ENCODE measurements at regions not wholly inside any gene's neighbourhood (a gene's known extent, or its start where the extent isn't known, plus 50 kb on each side); places are given as distances from the start of the nearest gene placed in this dataset.

DNA sequence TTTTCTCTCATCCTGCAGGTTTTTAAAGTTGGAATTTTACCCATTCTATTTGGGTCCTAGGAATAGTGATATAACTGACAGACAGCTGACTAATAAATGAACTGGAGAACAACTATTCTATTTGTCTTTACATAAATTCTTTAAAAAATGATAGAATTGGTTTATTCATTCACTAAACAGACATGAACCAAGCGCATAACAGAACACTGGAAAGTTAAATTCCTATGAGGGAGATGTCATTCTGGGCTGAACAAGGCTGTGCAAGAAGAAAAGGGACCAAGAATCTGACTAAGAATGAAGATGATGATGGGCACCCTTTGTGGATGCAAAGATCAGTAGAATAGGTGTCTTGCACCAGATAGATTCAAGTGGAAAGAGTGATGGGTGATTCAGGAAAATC lies 256.3 kb upstream of the SASH1 start:
- Histone ChIP-seq H3K23ac (ENCODE audit: low read length) (no peak overlapping the region), H4K5ac (ENCODE audit: low read length) (no peak overlapping the region), H3K27me3 (ENCODE audit: insufficient read depth, low read length, poor library complexity) (peaks cover 2% of the 10 kb centered on the region), H3K4me1 (ENCODE audit: control insufficient read depth, low read depth, low read length) (no peaks in the 10 kb centered on the region), H2BK15ac (replicated peaks; ENCODE audit: low read depth) (no peak overlapping the region), H2AK5ac (ENCODE audit: low read length) (no peak overlapping the region), H3K79me1 (ENCODE audit: low read length) (no peaks in the 10 kb centered on the region), H3K18ac (ENCODE audit: low read length) (no peak overlapping the region), H4K8ac (ENCODE audit: low read depth, low read length) (no peak overlapping the region), H3K9ac (ENCODE audit: low read length) (no peak overlapping the region), H3K36me3 (ENCODE audit: control insufficient read depth, insufficient read depth, low read length) (no peaks in the 10 kb centered on the region), H3K4me2 (ENCODE audit: low read length) (no peak overlapping the region), H3K27ac (ENCODE audit: low read depth, low read length) (no peak overlapping the region), H3K4me3 (ENCODE audit: low read length) (no peak overlapping the region), H3K79me2 (ENCODE audit: control insufficient read depth, insufficient read depth, low read length) (no peaks in the 10 kb centered on the region), H3K56ac (ENCODE audit: low read length) (no peak overlapping the region), H3K4ac (ENCODE audit: low read depth, low read length) (no peak overlapping the region), H2BK120ac (ENCODE audit: low read depth, low read length) (no peak overlapping the region), H2BK5ac (ENCODE audit: low read length) (no peak overlapping the region)
- no peak for DNase-seq
- no CpG with 5 or more reads among the region's 1 CpG for WGBS (ENCODE audit: extremely low coverage, insufficient coverage, low lambda C conversion rate)

DNA sequence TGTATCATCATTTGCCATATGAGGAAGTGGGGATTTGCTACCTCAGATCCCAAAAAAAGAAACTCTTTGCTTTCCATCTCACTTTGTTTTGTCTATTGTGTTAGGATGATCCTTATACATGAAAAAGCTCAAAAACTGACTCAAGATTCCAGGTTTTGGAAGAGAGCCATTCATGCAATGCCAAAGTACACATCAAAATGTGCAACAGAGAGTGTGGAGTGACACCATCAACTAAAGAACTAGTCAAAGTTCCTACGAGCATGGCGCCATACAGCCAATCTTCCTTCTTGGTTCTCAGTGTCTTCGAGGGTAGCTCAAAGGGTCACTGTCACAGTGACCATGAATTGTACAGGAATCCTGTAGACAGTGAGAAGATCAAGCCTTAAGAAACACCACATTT lies 255.8 kb upstream of the SASH1 start:
- Histone ChIP-seq H4K5ac (ENCODE audit: low read length) (no peak overlapping the region), H3K56ac (ENCODE audit: low read length) (no peak overlapping the region), H3K79me1 (ENCODE audit: low read length) (no peaks in the 10 kb centered on the region), H3K9ac (ENCODE audit: low read length) (no peak overlapping the region), H2BK15ac (replicated peaks; ENCODE audit: low read depth) (no peak overlapping the region), H4K8ac (ENCODE audit: low read depth, low read length) (no peak overlapping the region), H3K27ac (ENCODE audit: low read depth, low read length) (no peak overlapping the region), H2BK120ac (ENCODE audit: low read depth, low read length) (no peak overlapping the region), H2AK5ac (ENCODE audit: low read length) (no peak overlapping the region), H3K4ac (ENCODE audit: low read depth, low read length) (no peak overlapping the region), H3K4me1 (ENCODE audit: control insufficient read depth, low read depth, low read length) (no peaks in the 10 kb centered on the region), H3K79me2 (ENCODE audit: control insufficient read depth, insufficient read depth, low read length) (no peaks in the 10 kb centered on the region), H3K4me2 (ENCODE audit: low read length) (no peak overlapping the region), H3K4me3 (ENCODE audit: low read length) (no peak overlapping the region), H3K36me3 (ENCODE audit: control insufficient read depth, insufficient read depth, low read length) (no peaks in the 10 kb centered on the region), H3K27me3 (ENCODE audit: insufficient read depth, low read length, poor library complexity) (peaks cover 2% of the 10 kb centered on the region), H3K23ac (ENCODE audit: low read length) (no peak overlapping the region), H3K18ac (ENCODE audit: low read length) (no peak overlapping the region), H2BK5ac (ENCODE audit: low read length) (no peak overlapping the region)
- DNase-seq = no peak
- WGBS (ENCODE audit: extremely low coverage, insufficient coverage, low lambda C conversion rate) = no CpG with 5 or more reads among the region's 3 CpGs

DNA sequence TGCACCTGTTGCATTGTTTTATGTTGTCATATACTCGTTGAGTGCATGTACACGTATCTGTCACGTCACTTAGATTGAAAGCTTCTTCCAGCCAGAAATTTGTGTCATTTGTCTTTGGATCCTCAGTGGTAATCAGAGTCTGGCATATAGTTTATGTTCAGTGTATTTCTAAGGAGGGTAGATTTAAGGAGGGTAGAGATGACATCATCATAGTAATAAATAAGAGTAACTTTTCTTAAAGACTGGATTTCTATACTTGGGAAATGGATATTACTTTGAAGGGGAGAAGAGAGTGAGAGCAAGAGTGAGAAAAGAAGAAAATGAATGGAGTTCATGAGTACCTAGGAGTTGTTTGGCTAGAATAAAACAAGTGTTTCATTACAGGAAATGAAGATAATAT lies 255.0 kb upstream of the SASH1 start:
- H2BK15ac ChIP-seq (replicated peaks; ENCODE audit: low read depth) = no peak overlapping the region
- WGBS (ENCODE audit: extremely low coverage, insufficient coverage, low lambda C conversion rate) = no CpG with 5 or more reads among the region's 3 CpGs
- H3K4me1 ChIP-seq (ENCODE audit: control insufficient read depth, low read depth, low read length) = no peaks in the 10 kb centered on the region
- no peak overlapping the region for H3K23ac ChIP-seq (ENCODE audit: low read length)
- H2AK5ac ChIP-seq (ENCODE audit: low read length) = no peak overlapping the region
- no peak overlapping the region for H3K18ac ChIP-seq (ENCODE audit: low read length)
- H3K4me3 ChIP-seq (ENCODE audit: low read length) = no peak overlapping the region
- no peaks in the 10 kb centered on the region for H3K36me3 ChIP-seq (ENCODE audit: control insufficient read depth, insufficient read depth, low read length)
- H2BK120ac ChIP-seq (ENCODE audit: low read depth, low read length) = no peak overlapping the region
- H3K4me2 ChIP-seq (ENCODE audit: low read length) = no peak overlapping the region
- no peak overlapping the region for H4K5ac ChIP-seq (ENCODE audit: low read length)
- H3K27me3 ChIP-seq (ENCODE audit: insufficient read depth, low read length, poor library complexity) = peaks cover 2% of the 10 kb centered on the region
- no peak overlapping the region for H3K56ac ChIP-seq (ENCODE audit: low read length)
- H2BK5ac ChIP-seq (ENCODE audit: low read length) = no peak overlapping the region
- no peak overlapping the region for H3K9ac ChIP-seq (ENCODE audit: low read length)
- no peak for DNase-seq
- no peaks in the 10 kb centered on the region for H3K79me1 ChIP-seq (ENCODE audit: low read length)
- no peaks in the 10 kb centered on the region for H3K79me2 ChIP-seq (ENCODE audit: control insufficient read depth, insufficient read depth, low read length)
- H4K8ac ChIP-seq (ENCODE audit: low read depth, low read length) = no peak overlapping the region
- H3K27ac ChIP-seq (ENCODE audit: low read depth, low read length) = no peak overlapping the region
- no peak overlapping the region for H3K4ac ChIP-seq (ENCODE audit: low read depth, low read length)

DNA sequence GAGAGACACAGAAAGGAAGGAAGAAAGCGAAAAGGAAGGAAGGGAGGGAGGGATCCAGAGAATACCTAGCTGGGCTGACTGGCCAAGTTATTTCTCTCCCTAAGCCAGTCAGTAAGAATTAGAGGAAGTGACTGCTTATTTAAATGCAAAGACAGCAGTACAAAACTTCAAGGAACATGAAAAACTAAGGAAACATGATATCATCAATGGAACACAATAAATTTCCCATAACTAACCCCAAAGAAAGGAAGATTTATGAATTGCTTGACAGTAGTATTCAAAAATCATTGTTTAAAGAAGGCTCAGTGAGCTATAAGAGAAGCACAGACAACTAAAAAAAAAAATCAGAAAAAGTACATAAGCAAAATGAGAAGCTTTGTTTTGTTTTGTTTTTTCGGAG lies 252.3 kb upstream of the SASH1 start:
- H3K4me1 ChIP-seq (ENCODE audit: control insufficient read depth, low read depth, low read length) = no peaks in the 10 kb centered on the region
- no peak overlapping the region for H2AK5ac ChIP-seq (ENCODE audit: low read length)
- no peaks in the 10 kb centered on the region for H3K79me1 ChIP-seq (ENCODE audit: low read length)
- no peaks in the 10 kb centered on the region for H3K79me2 ChIP-seq (ENCODE audit: control insufficient read depth, insufficient read depth, low read length)
- no peak overlapping the region for H2BK120ac ChIP-seq (ENCODE audit: low read depth, low read length)
- H3K4ac ChIP-seq (ENCODE audit: low read depth, low read length) = no peak overlapping the region
- H3K27me3 ChIP-seq (ENCODE audit: insufficient read depth, low read length, poor library complexity) = peaks cover 2% of the 10 kb centered on the region
- no peaks in the 10 kb centered on the region for H3K36me3 ChIP-seq (ENCODE audit: control insufficient read depth, insufficient read depth, low read length)
- H2BK5ac ChIP-seq (ENCODE audit: low read length) = no peak overlapping the region
- no peak overlapping the region for H3K56ac ChIP-seq (ENCODE audit: low read length)
- no peak overlapping the region for H3K4me2 ChIP-seq (ENCODE audit: low read length)
- no peak overlapping the region for H3K9ac ChIP-seq (ENCODE audit: low read length)
- H4K5ac ChIP-seq (ENCODE audit: low read length) = no peak overlapping the region
- no peak for DNase-seq
- H3K23ac ChIP-seq (ENCODE audit: low read length) = no peak overlapping the region
- no peak overlapping the region for H4K8ac ChIP-seq (ENCODE audit: low read depth, low read length)
- no peak overlapping the region for H3K18ac ChIP-seq (ENCODE audit: low read length)
- H3K4me3 ChIP-seq (ENCODE audit: low read length) = no peak overlapping the region
- no CpG with 5 or more reads among the region's 2 CpGs for WGBS (ENCODE audit: extremely low coverage, insufficient coverage, low lambda C conversion rate)
- H2BK15ac ChIP-seq (replicated peaks; ENCODE audit: low read depth) = no peak overlapping the region
- no peak overlapping the region for H3K27ac ChIP-seq (ENCODE audit: low read depth, low read length)

DNA sequence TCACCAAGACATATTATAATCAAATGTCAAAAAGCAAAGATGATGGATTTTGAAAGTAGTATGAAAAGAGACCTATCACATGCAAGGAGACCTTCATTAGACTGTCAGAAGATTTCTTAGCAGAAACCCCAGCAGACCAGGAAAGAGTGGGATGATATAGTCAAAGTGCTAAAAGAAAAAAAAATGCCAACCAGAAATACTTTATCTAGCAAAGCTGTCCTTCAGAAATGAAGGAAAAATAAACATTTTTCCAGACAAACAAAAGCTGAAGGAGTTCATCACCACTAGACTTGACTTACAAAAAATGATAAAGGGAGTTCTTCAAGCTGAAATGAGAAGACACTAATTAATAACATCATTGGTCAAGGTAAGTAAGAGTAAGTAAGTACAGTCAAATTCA lies 251.2 kb upstream of the SASH1 start:
- Histone ChIP-seq H3K56ac (ENCODE audit: low read length) (no peak overlapping the region), H3K79me1 (ENCODE audit: low read length) (no peaks in the 10 kb centered on the region), H3K4me2 (ENCODE audit: low read length) (no peak overlapping the region), H3K27ac (ENCODE audit: low read depth, low read length) (no peak overlapping the region), H3K4me1 (ENCODE audit: control insufficient read depth, low read depth, low read length) (no peaks in the 10 kb centered on the region), H2AK5ac (ENCODE audit: low read length) (no peak overlapping the region), H3K9ac (ENCODE audit: low read length) (no peak overlapping the region), H2BK15ac (replicated peaks; ENCODE audit: low read depth) (no peak overlapping the region), H4K5ac (ENCODE audit: low read length) (no peak overlapping the region), H3K36me3 (ENCODE audit: control insufficient read depth, insufficient read depth, low read length) (no peaks in the 10 kb centered on the region), H3K4me3 (ENCODE audit: low read length) (no peak overlapping the region), H2BK5ac (ENCODE audit: low read length) (no peak overlapping the region), H3K18ac (ENCODE audit: low read length) (no peak overlapping the region), H3K79me2 (ENCODE audit: control insufficient read depth, insufficient read depth, low read length) (no peaks in the 10 kb centered on the region), H2BK120ac (ENCODE audit: low read depth, low read length) (no peak overlapping the region), H4K8ac (ENCODE audit: low read depth, low read length) (no peak overlapping the region), H3K23ac (ENCODE audit: low read length) (no peak overlapping the region), H3K27me3 (ENCODE audit: insufficient read depth, low read length, poor library complexity) (peaks cover 2% of the 10 kb centered on the region), H3K4ac (ENCODE audit: low read depth, low read length) (no peak overlapping the region)
- DNase-seq = no peak

DNA sequence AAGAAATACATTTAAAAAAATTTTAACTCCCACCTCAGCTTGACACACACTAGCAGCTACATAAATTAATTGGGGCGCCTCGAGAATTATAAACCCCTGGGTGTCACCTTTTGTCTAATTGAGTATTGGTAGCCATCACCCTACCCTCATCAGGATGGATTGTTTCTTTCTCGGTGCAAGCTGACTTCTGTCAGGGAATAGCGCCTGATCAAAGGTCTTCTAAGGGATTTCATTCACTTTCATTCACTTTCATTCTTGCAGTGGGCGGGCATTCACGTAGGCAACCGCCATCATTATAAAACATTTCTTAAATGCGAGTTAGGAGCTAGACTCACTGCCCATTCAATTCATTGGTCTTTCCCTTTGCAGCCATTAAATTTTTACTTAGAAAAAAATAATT lies 239.2 kb upstream of the SASH1 start:
- no peak overlapping the region for H3K4me3 ChIP-seq (ENCODE audit: low read length)
- WGBS (ENCODE audit: extremely low coverage, insufficient coverage, low lambda C conversion rate) = no CpG with 5 or more reads among the region's 8 CpGs
- H3K36me3 ChIP-seq (ENCODE audit: control insufficient read depth, insufficient read depth, low read length) = no peaks in the 10 kb centered on the region

More for the DNA sequence above, 239.2 kb upstream of the SASH1 start:
- no peak overlapping the region for H3K27ac ChIP-seq (ENCODE audit: low read depth, low read length)
- no peak overlapping the region for H4K8ac ChIP-seq (ENCODE audit: low read depth, low read length)
- H3K4me1 ChIP-seq (ENCODE audit: control insufficient read depth, low read depth, low read length) = no peaks in the 10 kb centered on the region
- H3K79me2 ChIP-seq (ENCODE audit: control insufficient read depth, insufficient read depth, low read length) = no peaks in the 10 kb centered on the region
- H3K56ac ChIP-seq (ENCODE audit: low read length) = no peak overlapping the region
- no peak overlapping the region for H2BK5ac ChIP-seq (ENCODE audit: low read length)
- no peak for DNase-seq
- H2BK15ac ChIP-seq (replicated peaks; ENCODE audit: low read depth) = no peak overlapping the region
- no peak overlapping the region for H2BK120ac ChIP-seq (ENCODE audit: low read depth, low read length)
- no peak overlapping the region for H3K4me2 ChIP-seq (ENCODE audit: low read length)
- H3K18ac ChIP-seq (ENCODE audit: low read length) = peak overlapping the region; percentile 39
- H3K9ac ChIP-seq (ENCODE audit: low read length) = no peak overlapping the region
- no peak overlapping the region for H3K23ac ChIP-seq (ENCODE audit: low read length)
- H3K4ac ChIP-seq (ENCODE audit: low read depth, low read length) = no peak overlapping the region
- H2AK5ac ChIP-seq (ENCODE audit: low read length) = no peak overlapping the region
- no peak overlapping the region for H4K5ac ChIP-seq (ENCODE audit: low read length)
- H3K27me3 ChIP-seq (ENCODE audit: insufficient read depth, low read length, poor library complexity) = no peaks in the 10 kb centered on the region
- no peaks in the 10 kb centered on the region for H3K79me1 ChIP-seq (ENCODE audit: low read length)
